GM12874 (cell line): ENCODE measurements at regions not wholly inside any gene's neighbourhood (a gene's known extent, or its start where the extent isn't known, plus 50 kb on each side); places are given as distances from the start of the nearest gene placed in this dataset.

Experiments used
- TF ChIP-seq, protein P1 (sequence below): IDR thresholded peaks from 2 replicates; pipeline ENCODE4 v1.5.1; 2011; ENCODE audit warnings: low read depth, mild to moderate bottlenecking, control low read depth, low read length, moderate library complexity; ENCODE audit not compliant: insufficient read depth

DNA sequence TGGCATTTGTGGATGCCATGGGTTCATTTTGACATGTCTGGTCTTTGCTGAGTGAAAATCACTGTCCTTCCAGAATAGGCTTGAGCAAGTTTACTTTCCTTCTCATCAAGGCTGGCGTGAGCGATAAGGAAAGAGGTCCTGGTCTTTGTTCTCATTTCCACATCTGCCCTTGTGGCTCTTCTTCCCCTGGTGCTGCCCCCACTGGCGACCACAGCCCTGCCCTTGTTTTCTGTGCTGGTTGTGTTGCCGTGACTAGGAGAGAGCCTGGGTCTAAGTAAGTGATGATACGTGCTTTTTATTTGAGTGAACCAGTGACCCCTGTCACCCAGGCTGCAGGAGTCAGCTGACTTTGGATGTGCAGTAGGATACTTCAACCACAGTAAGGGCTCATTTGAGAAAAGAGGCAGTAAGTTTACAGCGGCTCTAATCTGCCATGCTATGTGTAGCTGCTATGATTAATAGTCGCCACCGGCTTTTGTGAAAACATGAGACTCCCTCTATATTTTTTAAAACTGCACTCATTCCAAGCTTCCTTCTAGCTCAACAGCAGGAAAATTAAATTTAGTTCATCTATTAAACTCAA is 441.7 kb downstream of the RNF144A start:
- TF ChIP-seq, protein P1, sequence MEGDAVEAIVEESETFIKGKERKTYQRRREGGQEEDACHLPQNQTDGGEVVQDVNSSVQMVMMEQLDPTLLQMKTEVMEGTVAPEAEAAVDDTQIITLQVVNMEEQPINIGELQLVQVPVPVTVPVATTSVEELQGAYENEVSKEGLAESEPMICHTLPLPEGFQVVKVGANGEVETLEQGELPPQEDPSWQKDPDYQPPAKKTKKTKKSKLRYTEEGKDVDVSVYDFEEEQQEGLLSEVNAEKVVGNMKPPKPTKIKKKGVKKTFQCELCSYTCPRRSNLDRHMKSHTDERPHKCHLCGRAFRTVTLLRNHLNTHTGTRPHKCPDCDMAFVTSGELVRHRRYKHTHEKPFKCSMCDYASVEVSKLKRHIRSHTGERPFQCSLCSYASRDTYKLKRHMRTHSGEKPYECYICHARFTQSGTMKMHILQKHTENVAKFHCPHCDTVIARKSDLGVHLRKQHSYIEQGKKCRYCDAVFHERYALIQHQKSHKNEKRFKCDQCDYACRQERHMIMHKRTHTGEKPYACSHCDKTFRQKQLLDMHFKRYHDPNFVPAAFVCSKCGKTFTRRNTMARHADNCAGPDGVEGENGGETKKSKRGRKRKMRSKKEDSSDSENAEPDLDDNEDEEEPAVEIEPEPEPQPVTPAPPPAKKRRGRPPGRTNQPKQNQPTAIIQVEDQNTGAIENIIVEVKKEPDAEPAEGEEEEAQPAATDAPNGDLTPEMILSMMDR: no peak

GRCh38 chr2:7363906-7364305 is 446.7 kb downstream of the RNF144A start:
- TF ChIP-seq, protein P1: no peak

- TF ChIP-seq, protein P1: no peak
Observed at GRCh38 chr2:7368211-7368610, 451.0 kb downstream of the RNF144A start.

GRCh38 chr2:7373156-7373555 is 455.9 kb downstream of the RNF144A start:
- TF ChIP-seq, protein P1: no peak

GRCh38 chr2:7375901-7376300 is 458.7 kb downstream of the RNF144A start:
- TF ChIP-seq, protein P1: no peak

DNA sequence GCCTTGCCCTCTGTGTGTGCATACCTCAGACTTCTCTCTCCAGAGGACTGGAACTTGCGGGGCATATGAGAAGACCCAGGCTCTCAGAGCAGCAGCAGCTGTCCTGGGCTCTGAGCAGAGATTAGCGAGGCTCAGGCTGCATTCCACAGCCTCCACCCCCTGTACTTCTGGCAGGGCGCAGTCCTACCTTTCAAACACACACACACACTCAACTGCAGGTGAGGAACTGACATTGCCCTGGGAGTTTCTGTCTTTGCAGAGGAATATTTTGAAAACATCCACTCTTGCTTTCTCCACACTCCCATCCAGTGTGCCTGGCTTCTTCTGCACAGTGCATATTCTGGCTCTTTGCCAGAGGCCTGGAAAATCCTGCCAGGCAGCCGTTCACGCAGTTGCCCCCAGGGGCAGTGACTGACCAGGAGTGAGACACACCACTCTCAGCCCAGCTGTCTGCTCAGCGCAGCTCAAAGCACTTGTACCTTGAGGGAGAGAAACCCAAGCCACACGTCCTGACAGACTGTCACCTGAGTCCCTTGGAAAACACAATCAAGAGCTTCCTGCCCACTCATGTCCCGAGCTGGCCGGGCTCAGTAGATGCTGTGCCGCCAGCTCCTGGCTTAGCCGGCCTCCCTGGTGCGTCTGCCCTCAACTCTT is 460.8 kb downstream of the RNF144A start:
- TF ChIP-seq, protein P1: no peak

GRCh38 chr2:7378591-7378990 is 461.4 kb downstream of the RNF144A start:
- TF ChIP-seq, protein P1: no peak

DNA sequence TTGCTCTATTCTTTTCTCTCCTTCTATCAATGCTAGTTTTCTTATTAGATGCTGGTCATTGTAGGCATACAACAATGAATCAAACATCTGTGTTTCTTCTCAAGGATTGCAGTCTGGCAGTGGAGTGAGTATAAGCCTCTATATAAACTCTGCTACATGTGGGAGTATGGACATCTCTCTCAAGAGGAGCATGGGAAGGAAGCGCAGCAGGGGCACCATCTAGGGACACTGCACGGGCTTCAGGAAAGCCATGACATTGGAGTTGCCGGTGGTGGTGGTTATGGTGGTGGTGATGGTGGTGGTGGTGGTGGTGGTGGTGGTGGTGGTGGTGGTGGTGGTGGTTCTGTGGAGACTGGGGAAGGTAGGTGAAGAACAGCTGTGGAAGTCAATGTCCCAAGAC is 462.6 kb downstream of the RNF144A start:
- TF ChIP-seq, protein P1: peak; percentile 25; the same call in 1 of the 2 replicates
